Subcutaneous abdominal adipose tissue (tissue), 5 donors: ENCODE measurements at regions not wholly inside any gene's neighbourhood (a gene's known extent, or its start where the extent isn't known, plus 50 kb on each side); places are given as distances from the start of the nearest gene placed in this dataset.

Experiments used
- H3K27ac ChIP-seq: one replicate; pipeline ENCODE4 v1.7.0; 2013; ENCODE audit warnings: low read depth, mild to moderate bottlenecking, inconsistent platforms, low read length, moderate library complexity
- H3K27me3 ChIP-seq, 5 donors: one replicate each; pipeline ENCODE4 v1.7.0; 2013; ENCODE audit warnings: low read length in 5 of 5, inconsistent platforms in 1 of 5; ENCODE audit not compliant: control insufficient read depth in 5 of 5, insufficient read depth in 4 of 5
- H3K36me3 ChIP-seq, 5 donors: one replicate each; pipeline ENCODE4 v1.7.0; 2013; ENCODE audit warnings: low read length in 5 of 5; ENCODE audit not compliant: control insufficient read depth in 5 of 5, insufficient read depth in 5 of 5
- H3K4me1 ChIP-seq, 5 donors: one replicate each; pipeline ENCODE4 v1.7.0; 2013; ENCODE audit warnings: low read length in 5 of 5, mild to moderate bottlenecking in 3 of 5, moderate library complexity in 1 of 5; ENCODE audit not compliant: control insufficient read depth in 5 of 5, insufficient read depth in 5 of 5
- H3K4me3 ChIP-seq, 5 donors: one replicate each; pipeline ENCODE4 v1.7.0; 2013; ENCODE audit warnings: low read length in 5 of 5, low read depth in 1 of 5
- H3K9ac ChIP-seq, 5 donors: one replicate each; pipeline ENCODE4 v1.7.0; 2013; ENCODE audit warnings: low read length in 5 of 5, mild to moderate bottlenecking in 4 of 5, moderate library complexity in 3 of 5
- H3K9me3 ChIP-seq, 5 donors: one replicate each; pipeline ENCODE4 v1.7.0; 2013; ENCODE audit warnings: low read length in 5 of 5; ENCODE audit not compliant: control insufficient read depth in 5 of 5
- donor health status: healthy.
- donor health status: healthy.
- donor health status: healthy.
- donor health status: healthy.
- donor health status: healthy.

DNA sequence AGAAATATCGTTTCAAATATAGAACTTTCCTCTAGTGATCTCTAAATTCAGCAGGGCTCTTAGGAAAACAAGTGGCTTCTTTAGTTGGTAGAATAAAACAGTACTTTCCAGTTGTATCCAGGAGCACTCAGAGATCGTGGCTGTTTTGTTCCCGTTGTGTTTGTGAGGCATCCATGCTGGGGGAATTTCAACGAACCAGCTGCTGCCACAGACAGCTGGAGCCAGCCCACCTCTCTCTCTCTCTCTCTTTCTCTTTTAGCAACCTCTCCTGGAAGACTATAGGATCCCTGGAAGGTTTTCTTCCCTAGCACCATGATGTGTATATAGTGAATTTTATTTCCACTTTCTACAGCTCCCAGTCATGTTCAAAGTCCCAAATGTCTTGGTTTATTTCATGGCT, 1116.0 kb upstream of the SEMA6A start:
- Histone ChIP-seq H3K4me1 (peaks cover 0 to 8% (median 2%) of the 10 kb centered on the region in 5 donors), H3K9me3 (no peaks in the 10 kb centered on the region), H3K36me3 (no peaks in the 10 kb centered on the region), H3K9ac (no peak overlapping the region), H3K27ac (no peak overlapping the region), H3K4me3 (no peak overlapping the region), H3K27me3 (no peaks in the 10 kb centered on the region)

DNA sequence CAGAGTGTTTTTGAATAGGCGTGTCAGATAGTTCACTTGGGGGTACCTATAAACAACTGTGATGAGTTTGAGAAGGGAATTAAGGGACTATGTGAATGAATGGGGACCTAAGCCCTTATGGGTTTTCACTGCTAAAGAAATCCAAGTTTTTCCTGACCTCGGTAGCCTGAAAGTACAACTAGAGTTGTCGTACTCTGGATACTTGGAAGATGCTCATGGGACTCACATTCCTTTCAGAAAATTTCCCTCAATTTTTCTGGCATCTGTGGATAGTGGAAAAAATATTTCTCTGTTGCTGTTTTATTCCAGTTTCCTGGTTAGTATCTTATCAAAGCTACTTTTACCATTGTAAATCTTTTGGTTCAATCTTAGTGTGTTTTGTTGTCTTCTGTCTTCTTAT, 1112.3 kb upstream of the SEMA6A start:
- no peak overlapping the region for H3K9ac ChIP-seq
- no peak overlapping the region for H3K27ac ChIP-seq
- no peaks in the 10 kb centered on the region for H3K9me3 ChIP-seq
- H3K27me3 ChIP-seq = no peaks in the 10 kb centered on the region
- H3K36me3 ChIP-seq = no peaks in the 10 kb centered on the region
- H3K4me3 ChIP-seq = no peak overlapping the region
- peaks cover 0 to 7% (median 2%) of the 10 kb centered on the region in 5 donors for H3K4me1 ChIP-seq

DNA sequence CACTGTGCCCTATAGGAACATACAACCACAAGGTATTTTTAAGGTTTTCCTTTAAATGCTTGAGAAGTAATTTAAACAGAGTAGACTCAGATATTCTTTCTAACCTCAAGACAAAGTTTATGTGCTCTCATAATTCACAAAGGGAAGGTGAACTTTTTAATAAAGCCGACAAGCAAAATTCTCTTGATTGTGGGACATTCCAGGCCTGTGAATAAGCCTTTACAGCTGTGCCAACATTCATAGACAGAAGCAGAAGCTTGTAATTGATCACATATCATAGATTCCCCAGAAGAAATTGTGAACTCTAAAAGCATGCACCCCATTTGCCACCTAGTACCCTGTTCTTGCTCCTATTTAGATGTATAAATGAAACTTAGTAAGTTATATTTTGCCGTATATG, 1107.8 kb upstream of the SEMA6A start:
- Histone ChIP-seq H3K4me3 (no peak overlapping the region), H3K27me3 (no peaks in the 10 kb centered on the region), H3K27ac (no peak overlapping the region), H3K4me1 (no peaks in the 10 kb centered on the region), H3K36me3 (no peaks in the 10 kb centered on the region), H3K9me3 (no peaks in the 10 kb centered on the region), H3K9ac (no peak overlapping the region)

DNA sequence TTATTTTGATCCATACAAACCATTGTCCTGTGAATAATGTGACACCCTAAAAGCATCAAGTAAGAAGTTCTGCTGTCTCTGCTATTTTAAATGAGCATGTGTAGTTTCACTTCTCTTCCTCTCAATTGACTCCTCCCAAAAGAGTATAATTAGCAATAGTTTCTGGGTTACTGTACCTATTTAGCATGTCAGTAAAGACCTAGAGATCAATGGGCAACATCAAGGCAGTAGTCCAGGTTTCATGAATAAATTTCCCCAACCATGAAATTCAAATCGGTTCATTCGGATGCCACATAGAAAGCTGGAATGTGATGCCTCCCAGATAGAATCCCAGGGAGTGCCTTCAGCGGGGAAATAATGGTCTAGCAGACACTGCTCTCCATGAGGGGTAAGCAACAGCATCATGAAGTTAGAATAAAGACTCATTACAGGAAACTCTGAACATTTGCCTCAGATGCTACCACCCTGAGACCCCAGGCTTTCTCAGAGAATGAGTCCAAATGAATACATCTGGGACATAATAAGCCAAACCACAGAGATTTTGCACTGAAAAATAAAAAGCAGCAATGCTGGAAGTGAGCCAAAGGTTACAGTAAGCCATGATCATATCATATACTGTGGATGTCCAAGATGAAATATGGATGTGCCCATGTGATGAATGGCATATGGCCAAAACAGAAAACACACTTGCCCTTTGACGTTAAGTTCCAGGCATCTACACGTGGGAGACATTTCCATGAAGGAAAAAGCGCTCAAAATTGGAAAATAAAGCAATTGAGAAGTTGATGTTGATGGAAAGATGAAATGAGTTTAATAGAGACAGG, 1107.0 kb upstream of the SEMA6A start:
- no peaks in the 10 kb centered on the region for H3K9me3 ChIP-seq
- no peaks in the 10 kb centered on the region for H3K36me3 ChIP-seq
- no peak overlapping the region for H3K27ac ChIP-seq
- no peak overlapping the region for H3K9ac ChIP-seq
- no peaks in the 10 kb centered on the region for H3K27me3 ChIP-seq
- H3K4me1 ChIP-seq = no peaks in the 10 kb centered on the region
- H3K4me3 ChIP-seq = no peak overlapping the region

DNA sequence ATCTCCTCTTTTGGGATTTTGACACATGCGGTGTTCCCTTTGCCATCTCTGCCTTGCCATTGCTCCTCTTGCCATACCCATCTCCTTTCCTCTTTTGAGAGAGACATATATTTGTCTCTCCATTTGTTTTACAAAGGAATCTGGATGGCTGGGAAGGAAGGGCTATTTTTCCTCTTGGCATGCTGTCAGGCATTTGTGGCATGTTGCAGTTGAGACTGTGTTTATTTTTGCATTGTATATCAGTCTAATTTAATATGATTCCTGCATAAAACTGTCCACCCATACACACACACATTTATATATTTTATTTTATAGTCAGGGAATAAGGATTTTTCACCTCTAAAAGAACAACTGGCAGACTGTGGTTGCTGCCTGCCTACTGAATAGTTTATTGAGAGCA, 1105.8 kb upstream of the SEMA6A start:
- Histone ChIP-seq H3K9me3 (no peaks in the 10 kb centered on the region), H3K9ac (no peak overlapping the region), H3K36me3 (no peaks in the 10 kb centered on the region), H3K27me3 (no peaks in the 10 kb centered on the region), H3K4me3 (no peak overlapping the region), H3K27ac (no peak overlapping the region), H3K4me1 (no peaks in the 10 kb centered on the region)

DNA sequence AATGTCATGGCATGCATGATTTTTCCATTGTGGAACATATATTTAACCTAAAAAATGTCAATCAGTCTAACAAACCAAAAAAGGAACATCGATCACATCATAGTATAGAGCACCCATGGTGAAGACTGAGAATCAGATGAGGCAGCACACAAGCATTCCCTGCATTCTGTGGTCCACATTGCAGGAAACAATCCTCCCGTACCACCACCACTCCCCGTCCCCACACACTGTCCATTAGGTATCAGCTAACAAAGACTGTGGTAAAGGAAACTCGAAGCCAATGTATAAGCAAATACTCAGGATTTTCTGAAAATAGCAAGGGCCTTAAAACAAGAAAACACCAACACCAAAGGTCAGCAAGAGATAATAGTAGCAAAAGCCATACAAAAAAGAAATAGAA, 1104.4 kb upstream of the SEMA6A start:
- Histone ChIP-seq H3K4me1 (no peaks in the 10 kb centered on the region), H3K27me3 (no peaks in the 10 kb centered on the region), H3K9ac (no peak overlapping the region), H3K9me3 (no peaks in the 10 kb centered on the region), H3K4me3 (no peak overlapping the region), H3K27ac (no peak overlapping the region), H3K36me3 (no peaks in the 10 kb centered on the region)

DNA sequence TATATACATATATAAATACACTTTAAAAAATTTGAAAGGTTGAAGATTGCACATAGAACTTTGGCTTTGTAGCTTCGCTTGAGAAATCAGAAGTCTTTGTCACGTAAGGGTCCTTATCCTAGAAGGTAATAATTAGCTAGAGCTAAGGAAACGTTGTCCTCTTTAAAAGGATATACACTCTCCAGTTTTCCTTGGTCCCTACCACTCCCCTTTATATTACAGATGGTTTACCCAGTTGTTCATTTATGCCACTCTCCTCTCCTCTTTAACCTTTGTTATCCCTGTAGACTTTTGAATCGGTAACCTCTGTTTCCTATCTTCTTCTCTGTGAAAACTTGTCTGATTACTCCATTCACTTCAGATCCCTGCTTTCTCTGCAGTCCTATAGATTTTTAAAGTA, 1101.0 kb upstream of the SEMA6A start:
- Histone ChIP-seq H3K9ac (no peak overlapping the region), H3K4me1 (no peaks in the 10 kb centered on the region), H3K4me3 (no peak overlapping the region), H3K36me3 (no peaks in the 10 kb centered on the region), H3K9me3 (no peaks in the 10 kb centered on the region), H3K27ac (no peak overlapping the region), H3K27me3 (no peaks in the 10 kb centered on the region)

DNA sequence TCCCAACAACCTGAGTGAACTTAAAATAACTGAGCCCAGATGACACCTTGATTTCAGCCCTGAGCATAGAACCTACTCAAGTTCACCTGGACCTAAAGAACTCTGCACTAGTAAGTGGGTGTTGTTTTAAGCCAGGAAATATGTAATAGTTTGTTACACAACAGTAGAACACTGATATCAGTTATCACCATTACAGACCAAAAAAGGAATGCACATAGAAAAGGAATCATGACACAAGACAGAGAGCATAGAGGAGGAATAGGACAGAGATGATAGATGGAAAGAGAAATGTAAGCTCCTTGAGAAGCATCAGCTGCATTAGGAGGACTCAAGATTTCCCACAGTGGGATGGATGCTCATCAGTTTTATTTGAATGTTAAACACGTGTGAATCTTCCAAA, 1096.9 kb upstream of the SEMA6A start:
- Histone ChIP-seq H3K27me3 (no peaks in the 10 kb centered on the region), H3K27ac (no peak overlapping the region), H3K36me3 (no peaks in the 10 kb centered on the region), H3K4me1 (no peaks in the 10 kb centered on the region), H3K9ac (no peak overlapping the region), H3K4me3 (no peak overlapping the region), H3K9me3 (no peaks in the 10 kb centered on the region)

DNA sequence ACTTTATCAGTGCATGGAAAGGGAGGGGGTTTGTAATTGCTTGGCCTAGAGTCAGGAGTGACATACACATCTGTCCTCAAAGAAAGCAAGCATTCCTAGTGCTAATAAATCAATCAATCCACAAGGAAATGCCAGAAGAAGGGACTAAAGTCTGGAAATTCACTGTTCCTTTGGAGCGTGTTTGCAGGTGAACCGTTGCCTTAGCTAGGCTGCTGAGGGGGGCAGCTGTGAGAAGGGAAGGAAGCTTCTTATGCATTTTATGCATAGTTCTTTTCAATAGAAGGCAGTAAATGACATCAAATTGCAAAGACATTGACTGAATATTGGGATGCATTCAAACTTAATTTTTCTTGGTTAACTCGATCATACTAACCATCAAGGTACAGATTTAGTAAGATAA, 1092.5 kb upstream of the SEMA6A start:
- Histone ChIP-seq H3K9me3 (no peaks in the 10 kb centered on the region), H3K27ac (no peak overlapping the region), H3K4me1 (no peaks in the 10 kb centered on the region), H3K27me3 (no peaks in the 10 kb centered on the region), H3K4me3 (no peak overlapping the region), H3K36me3 (no peaks in the 10 kb centered on the region), H3K9ac (no peak overlapping the region)

DNA sequence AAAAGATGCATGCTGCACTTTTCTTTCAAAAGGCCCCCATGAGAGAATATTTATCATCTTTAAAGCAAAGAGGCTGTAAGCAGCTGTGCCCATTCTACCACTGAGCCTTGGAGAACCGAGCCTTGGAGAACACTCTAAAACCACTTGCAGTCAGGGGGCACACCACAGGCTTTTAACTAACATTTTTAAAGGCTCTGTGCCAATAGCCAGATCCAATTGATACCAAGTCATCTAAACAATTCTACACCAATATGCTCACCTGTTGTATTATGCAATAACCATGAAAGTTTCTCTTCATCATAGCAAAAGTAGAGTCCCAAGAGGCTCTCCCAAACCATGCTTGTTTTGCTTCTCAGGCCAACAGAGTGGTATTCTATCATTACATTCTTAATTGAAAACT, 1090.5 kb upstream of the SEMA6A start:
- Histone ChIP-seq H3K27me3 (no peaks in the 10 kb centered on the region), H3K36me3 (no peaks in the 10 kb centered on the region), H3K9ac (no peak overlapping the region)

More for the DNA sequence above, 1090.5 kb upstream of the SEMA6A start:
- Histone ChIP-seq H3K4me1 (no peaks in the 10 kb centered on the region), H3K4me3 (no peak overlapping the region), H3K27ac (no peak overlapping the region), H3K9me3 (no peaks in the 10 kb centered on the region)
